ENCODE measurements at regions not wholly inside any gene's neighbourhood (a gene's known extent, or its start where the extent isn't known, plus 50 kb on each side); places are given as distances from the start of the nearest gene placed in this dataset.

GRCh38 chr2:196344397-196344796, 173.0 kb upstream of the STK17B start:
- TF ChIP-seq GATA2 (IDR thresholded peaks at IDR 0.05; ENCODE audit: low read depth, low read length) = no peak
- TF ChIP-seq GATA3 (IDR thresholded peaks at IDR 0.05; ENCODE audit: low read depth, low read length) = no peak

Measured in SH-SY5Y (cell line).